ENCODE measurements at regions not wholly inside any gene's neighbourhood (a gene's known extent, or its start where the extent isn't known, plus 50 kb on each side); places are given as distances from the start of the nearest gene placed in this dataset.
"Not testable (repeated sequence)": the region's sequence is repeated elsewhere in the genome, so short reads cannot be mapped to it uniquely, and the experiment has no call there.

DNA sequence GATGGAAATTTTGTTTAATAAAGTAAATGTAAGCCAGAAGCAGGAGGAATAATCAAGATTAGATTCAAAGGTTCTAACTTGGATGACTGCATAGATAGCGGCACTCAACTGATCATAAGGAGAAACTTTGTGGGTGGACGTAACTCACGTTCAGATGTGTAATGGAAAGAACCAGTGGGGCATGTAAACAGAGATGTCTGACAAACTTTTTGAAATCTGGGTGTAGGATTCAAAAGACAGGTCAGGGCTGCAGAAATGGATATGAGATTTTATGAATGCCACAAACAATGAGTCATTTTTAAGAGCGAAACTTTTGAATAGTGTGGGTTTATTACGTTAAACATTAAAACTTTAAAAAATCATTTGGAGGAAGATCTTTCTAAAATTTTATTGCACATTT is 375.6 kb downstream of the GBA3 start:
- no peak for DNase-seq

DNA sequence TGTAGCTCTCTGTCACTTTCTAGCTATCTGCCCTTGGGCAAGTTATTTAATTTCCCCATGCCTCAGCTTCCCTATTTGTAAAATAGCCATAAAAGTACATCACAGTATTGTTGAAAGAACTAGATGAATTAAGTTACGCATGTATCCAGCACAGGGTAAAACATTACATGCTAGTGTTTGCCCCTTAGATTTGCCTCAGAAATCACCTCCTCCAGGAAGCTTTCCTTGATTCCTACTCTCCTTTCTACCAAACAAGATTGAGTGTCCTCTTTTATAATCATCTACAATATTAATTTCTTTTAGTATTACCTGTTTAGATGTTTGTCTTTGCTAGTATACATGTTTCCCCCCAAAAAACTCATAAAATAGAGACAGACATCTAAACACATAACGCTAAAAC is 369.5 kb downstream of the GBA3 start:
- no peak for DNase-seq

DNA sequence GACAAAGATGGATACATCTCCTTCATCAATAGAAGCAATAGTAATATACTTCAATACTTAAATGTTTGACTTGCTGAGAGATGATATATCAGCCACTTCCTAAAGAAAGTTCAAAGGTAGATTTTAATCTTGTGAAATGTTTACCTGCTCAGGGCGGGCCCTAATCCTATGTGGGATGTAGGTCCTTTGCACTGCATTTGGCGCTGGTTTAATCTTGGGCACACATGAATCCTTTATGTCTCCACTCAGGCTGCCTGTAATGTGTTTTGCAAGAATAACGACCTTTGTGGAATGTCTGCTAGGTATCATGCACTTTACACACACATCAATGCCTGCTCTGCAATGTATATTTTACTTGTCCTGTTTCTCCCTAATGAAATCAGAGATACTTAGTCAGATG is 368.7 kb downstream of the GBA3 start:
- DNase-seq, result no peak

DNA sequence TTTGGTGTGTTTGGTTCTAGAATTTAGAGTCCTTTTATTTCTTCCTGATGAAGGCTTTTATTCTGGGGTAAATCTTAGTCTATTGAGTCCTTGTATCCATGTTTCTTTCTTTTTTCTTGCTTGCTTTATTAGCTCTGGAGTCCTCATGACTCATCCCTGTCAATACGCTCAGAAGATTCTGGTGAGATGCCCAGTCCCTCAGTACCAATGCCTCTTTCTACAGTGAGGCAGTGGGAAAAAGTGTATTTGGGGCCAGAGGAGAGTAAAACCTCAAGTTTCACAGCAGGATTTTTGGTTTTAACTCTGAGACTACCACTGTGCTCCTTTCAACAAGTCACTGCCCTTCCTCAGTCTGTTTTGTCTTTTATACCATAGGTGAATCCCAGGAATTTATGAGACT is 368.0 kb downstream of the GBA3 start:
- DNase-seq, result no peak

DNA sequence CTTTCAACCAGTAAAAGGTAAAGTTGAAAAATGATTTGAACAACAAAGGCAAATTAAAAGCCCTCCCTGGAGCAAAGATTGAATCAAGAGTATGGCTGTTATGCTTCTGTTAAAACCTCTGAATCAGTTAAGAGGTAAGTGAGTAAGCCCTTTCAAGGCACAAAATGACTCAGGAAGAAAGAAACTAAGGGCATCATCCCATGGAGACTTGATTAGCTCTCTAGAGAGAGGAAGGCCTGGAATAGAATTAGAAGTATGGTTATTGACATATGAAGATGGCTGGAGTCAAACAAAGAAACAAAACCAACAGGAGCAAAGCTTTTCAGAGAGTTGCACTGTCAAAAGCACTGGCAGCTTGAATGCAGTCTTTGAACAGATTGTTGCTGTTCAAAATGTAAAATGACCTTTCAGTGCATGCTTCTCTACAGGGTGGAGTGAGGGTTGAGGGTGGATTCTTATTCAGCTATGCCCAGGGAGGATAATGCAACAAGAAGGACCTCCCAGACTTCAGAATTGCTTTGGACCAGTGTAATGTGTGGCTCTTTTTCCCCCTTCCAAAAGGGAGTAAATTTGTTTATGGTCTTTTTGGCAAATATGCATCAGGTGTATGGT is 365.5 kb downstream of the GBA3 start:
- DNase-seq, result no peak

DNA sequence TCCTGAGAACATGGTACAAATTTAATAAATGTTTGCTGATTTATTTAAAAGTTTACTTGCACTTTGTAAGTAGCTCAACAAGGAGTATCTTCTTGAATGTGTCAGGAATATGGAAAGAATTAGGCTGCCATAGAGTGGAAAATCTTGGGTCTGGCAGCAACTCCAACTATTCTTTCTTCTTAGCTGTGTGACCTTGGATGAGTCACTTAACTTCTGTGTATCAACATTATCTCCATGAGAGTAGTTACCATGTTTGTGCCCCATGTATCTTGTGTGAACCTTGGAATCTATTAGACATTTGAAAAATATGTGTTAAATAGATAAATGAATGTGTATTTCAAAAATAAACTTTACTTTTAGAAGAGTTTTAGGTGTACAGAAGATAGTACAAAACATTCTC is 348.8 kb downstream of the GBA3 start:
- DNase-seq, result no peak

DNA sequence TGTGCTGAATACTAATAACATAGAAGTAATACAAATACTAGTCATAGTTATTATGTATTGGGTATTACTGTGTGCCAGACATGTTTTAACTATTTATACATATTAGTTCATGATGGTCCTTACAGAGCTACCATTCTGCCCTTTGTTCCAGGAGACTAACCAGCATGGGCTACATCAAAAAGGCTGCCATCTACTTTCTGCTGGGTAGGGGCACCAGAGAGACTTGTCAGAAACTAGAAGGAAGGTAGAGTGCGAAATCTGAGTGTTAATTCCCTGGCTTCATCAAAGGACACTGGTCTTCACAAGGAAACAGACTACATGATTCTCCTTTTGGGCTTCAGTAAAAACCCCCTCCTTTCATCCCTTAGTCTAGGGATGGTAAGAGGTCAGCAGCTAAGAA is 347.8 kb downstream of the GBA3 start:
- DNase-seq, result no peak

DNA sequence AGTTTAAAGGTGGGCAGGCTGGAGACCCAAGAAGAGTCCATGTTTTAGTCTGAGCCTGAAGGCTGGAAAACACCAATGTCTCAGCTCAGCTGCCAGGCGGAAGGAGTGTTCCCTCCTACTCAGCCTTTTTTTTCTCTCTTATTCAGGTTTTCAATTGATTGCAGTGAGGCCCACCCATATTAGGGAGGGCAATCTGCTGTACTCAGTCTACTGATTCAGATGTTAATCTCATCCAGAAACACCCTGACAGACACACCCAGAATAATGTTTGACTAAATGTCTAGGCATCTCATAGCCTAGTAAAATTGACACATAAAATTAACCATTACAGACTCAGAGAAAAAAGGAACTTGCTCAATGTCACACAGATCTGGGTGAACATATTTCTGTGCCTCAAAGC is 347.1 kb downstream of the GBA3 start:
- no peak for DNase-seq

DNA sequence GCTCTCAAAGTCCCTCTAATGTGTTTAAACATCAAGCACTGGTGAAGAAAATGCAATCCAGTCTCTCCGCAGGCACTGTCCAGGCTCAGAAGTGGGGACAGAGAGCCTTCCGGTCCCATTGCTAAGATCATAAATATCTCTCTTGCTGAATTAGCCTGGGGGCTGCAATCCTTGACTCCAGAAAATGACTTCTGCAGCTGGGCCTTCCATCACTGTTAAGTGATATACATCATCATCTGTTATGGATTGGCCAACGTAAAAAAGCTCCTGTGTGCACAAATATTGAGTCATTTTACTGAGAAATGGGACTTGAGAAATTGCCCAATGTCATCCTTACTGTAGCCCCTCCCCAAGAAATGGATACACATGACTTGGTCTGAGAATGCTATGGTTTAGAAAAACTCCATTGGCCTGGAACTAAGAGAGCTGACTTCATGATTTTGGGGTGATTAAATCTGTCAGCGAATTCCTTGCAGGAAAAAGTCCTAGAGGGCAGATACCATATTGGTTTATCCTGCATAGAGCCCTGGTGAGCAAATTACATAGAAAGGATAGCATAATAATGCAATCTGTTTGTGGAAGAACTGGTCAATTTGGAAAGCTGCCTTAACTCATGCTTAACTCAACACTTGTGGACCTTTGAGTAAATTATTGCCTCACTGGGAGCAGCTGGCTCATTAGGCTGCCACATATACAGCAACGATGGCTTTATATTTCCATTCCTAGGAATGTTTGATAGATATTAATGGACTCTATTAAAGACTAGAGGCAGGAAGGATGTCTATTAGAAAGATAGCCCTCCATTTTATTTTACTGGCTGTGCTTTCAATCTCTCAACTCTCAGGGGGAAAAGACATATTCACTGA is 346.1 kb downstream of the GBA3 start:
- no peak for DNase-seq

DNA sequence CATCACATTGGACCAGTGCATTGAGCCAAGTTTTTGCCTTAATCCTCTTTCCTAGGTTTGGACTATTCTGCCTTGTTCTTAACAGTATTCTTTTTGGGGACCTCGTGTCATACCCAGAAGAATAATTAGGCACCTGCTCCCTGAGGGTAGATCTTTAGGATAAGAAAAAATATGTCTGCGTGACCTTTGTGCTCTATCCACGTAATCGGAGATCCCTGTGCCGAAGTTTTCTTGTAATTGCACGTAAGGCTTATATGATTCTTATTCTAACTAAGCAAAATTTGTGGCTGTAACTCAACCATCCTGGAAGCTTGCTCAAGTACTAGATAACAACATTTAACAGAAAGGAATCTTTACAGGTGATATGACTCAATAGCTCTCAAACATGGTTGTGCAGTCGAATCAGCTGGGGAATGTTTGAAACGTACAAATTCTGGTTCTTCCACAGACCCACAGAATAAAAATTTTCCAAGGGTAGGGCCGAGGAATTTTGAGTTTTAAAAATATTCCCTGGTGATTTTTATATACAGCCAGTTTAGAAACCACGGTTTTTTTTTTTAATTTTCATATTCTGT is 344.3 kb downstream of the GBA3 start:
- no peak for DNase-seq

DNA sequence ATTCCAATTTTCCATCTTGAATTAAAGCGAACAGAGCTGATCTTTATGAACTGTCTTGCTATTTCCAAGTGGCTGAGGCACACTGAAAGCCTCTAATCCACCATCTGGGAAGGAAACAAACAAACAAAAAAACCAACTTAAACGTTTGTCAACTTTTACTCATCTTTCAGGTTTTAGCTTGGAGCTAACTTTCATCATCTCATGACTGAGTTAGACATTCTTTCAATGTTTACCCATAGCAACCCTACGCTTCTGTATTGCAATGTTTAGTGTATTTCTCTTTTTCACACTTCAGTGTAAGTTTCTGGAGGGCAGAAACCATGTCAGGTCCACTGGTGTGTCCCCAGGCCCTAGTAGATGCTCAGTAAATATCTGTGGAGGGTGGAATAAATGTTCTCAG is 343.8 kb downstream of the GBA3 start:
- no peak for DNase-seq

DNA sequence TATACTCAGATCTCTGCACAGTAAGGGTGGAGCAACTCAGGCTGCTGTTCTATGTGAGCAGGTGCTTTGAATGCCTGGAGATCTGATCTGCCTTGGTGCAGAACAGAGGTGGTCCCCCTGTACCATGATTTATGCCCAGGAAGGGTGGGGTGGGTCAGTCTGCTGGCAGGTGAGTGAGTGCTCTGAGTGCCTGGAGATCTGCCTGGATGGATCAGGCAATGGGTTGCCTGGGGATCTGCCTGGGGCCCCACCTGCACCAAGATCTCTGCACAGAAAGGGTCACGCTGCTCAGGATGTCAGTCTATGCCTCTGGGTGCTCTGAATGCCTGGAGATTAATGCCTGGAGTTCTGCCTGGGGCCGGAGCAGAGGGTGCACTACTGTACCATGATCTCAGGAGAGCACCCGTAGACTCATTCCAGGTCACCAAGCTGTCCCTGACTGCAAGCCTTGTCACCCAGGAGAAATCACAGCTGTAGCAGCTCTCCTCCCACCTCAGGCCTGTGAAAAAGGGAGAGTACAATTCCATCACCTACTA is 342.9 kb downstream of the GBA3 start:
- DNase-seq, result no peak

DNA sequence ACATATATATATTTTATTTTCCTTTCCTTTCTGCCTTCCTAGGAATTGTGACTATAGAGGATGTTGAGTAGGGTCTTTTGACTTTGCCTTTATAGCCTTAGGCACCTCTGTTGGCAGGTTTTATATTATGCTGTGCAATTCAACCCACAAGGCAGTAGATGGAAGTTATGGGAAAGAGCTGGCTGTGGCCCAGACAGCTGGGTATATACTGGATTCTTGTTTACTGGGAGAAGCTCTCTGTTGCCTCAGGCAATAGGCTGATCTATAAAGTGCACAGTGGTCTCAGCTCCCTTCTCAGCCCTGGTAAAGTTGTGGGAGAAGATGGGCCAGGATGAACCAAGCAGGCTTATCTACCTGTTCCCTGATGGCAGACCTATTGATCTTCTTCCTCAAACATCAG is 342.0 kb downstream of the GBA3 start:
- no peak for DNase-seq

DNA sequence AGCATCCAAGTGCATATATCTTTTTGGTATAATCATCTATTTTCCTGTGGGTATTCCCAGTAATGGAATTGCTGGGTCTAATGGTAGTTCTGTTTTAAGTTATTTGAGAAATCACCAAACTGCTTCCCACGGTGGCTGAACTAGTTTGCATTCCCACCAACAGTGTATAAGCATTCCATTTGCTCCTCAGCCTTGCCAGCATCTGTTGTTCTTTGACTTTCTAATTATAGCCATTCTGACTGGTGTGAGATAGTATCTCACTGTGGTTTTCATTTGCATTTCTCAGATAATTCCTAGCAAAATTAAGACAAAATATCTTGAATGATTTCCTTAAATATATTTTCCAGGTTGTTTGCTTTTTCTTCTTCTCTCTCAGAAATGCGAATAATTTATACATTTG is 341.1 kb downstream of the GBA3 start:
- no peak for DNase-seq

DNA sequence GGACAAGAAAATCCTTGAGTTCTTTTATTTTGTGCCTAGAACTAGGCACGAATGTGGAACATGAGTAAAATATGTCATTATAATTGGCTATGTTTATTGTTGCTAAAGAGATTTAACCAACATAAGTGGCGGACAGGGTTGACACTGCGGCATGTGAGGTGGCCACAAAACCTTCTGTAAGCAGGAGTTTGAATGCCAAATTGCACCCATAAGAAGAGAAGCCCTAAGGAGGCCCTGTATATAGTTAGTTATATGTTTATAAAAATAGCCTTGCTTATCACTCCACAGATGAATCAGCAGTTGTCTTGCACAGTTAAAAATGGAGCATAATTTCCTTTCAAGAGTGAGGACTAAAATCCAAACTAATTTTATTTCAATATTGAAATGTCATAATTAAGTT is 336.1 kb downstream of the GBA3 start:
- no peak for DNase-seq

DNA sequence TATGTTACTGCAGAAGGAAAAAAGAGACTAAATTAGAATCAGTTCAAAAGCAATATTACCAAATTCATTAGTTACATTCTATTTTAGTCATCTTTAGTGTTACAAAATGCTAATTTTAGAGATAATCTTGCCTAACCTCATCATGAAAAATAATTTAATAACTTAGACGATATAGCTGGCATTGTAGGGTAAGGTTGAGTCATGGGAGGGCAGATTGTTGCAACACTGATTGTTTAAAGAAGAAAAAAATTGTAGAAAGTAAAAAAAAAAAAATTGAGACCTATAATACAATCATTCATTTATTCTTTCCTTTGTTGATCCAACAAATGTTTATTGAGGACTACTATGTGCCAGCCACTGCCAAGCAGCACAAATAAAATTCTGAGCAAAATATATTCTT is 330.9 kb downstream of the GBA3 start:
- DNase-seq, result no peak

DNA sequence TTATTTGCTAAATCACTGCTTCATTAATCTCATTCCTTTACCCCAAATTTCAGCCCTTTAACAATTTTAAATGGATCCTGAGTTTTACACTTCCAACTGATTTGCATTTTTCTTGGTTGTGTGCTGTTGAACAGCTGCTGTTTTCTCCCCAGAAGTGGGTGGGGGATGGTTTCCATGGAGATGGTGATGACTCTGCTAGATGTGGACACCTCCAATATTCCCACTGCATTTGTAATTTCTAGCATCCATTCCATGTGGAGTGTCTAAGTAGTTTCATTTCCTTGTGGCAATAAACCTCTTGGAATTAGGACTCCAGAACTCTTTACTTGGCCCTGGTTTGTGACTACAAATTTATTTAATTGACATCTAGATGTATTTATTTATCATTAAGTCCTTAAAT is 330.4 kb downstream of the GBA3 start:
- no peak for DNase-seq

DNA sequence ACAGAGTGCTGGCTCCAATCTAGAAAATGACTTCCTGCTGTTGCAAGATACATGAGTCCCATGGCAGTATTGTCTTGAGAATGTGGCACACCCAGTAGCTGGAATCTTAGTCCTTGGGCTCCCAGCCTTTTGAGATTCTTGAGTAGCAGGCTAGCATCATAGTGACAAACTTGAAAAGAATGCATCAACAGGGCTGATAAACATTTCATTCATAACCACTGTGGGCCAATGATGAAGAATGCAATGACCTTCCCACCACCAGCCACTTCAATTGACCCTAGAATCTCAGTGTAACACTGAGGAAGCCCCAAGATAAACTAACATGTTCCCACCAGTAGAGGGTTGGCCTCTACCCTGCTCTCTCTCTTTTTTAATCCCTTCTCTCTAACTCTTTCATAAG is 329.3 kb downstream of the GBA3 start:
- DNase-seq, result no peak

DNA sequence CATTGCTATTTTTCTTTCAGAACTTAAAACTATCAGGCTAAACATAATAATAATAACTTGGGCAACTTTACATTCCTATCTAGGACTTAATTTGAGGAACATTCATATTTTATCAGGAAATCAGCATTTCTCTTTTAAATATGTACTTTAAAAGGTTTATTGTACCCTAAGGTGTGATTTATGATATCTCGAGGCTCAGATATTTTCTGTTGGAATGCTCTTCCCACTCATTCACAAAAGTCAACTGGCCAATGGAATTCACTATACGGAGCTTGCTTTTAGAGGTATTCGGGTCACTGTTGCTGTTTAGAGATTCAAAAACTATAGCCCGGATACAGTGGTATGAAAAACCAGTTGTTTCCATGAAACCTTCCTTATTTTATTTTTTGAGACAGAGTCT is 328.3 kb downstream of the GBA3 start:
- no peak for DNase-seq

DNA sequence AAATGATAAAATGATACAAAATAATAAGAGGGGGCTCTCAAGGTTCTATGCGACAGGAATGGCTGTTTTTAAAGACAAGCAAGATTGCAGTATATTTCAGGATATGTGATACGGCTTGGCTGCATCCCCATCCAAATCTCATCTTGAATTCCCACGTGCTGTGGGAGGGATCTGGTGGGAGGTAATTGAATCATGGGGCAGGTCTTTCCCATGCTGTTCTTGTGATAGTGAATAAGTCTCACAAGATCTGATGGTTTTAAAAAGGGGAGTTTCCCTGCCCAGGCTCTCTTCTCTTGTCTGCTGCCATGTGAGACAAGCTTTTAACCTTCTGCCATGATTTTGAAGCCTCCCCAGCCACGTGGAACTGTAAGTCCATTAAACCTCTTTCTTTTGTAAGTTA is 327.7 kb downstream of the GBA3 start:
- DNase-seq, result not testable (repeated sequence)

DNA sequence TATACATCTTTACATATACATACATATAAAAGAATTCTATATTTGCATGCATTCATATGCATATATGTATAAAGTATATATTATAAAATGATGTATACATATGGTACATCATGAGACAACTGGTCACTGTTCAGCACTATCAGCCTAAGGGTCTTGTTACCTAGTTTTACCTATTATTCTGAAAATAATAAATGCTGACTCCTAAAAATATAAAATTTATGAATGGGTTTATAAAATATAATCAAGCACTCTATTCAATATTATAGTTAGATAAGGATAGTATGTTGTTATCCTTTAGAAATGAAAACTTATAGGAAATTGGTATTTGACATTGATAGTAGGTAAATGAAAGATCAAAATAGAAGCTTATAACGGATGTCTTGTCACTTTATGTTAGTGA is 324.2 kb downstream of the GBA3 start:
- DNase-seq, result no peak

DNA sequence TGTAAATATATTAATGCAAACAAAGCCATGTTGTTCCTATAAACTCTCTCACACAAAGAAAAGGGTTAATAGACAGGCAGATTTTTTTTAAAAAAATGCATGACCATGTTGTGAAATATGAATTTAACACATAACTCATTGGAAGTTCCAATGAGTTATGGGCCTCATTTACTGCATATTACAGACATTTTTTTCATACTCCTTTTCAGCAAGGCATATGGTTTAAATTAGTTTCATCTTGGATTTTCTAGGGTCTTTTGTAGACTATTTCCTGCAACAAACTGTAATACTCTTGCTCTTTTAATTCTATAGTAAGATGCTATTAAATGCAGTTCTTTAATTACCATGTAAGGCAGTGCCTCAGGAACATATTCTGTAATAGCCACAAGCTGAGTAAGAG is 323.1 kb downstream of the GBA3 start:
- DNase-seq, result no peak

DNA sequence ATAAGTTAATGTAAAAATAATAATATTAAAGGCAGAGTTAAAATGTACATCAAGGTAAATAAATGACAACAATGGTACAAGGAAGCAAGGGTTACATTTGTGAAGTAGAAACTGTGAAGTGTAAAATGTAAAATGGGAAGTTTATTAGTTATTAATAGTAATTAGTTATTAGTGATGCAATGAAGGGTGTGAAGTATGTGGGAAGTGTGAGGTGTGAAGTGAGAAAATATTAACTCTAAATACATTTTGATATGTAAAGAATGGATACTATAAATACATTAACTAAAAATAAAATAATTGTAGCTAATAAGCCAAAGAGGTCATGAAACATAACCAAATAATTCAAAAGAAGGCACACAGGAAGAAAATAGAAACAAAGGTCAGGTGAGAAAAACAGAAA is 316.4 kb downstream of the GBA3 start:
- DNase-seq, result no peak

DNA sequence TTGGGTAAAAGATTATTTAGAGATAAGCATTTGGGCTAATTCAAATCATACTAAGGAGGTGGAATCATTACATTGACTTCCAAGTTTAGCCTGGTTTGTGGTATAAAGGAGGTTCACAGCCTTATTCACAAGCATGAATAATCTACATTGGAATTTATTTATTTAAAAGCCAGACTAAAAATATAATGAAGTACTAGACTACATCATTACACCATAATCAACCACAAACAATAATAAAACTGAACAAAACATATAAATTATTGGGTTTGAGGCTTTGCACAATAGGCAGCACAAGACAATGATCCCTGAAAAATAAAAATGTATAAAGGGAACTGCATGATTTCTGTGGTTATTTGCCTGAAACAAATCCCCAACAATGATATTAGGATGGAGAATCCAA is 314.0 kb downstream of the GBA3 start:
- no peak for DNase-seq
